CD4-positive, alpha-beta T cell (primary cell): ENCODE measurements at regions not wholly inside any gene's neighbourhood (a gene's known extent, or its start where the extent isn't known, plus 50 kb on each side); places are given as distances from the start of the nearest gene placed in this dataset. TPM values are rescaled to one million over a fixed set of nuclear protein-coding genes. Genes with fewer than 3 reads are reported as not detected.

Experiments
- ATAC-seq: fragments of 200-7000 bp; cut with Tn5 transposase; one replicate; pipeline ENCODE4 v1.10.0; 2022; ENCODE audit warnings: mild to moderate bottlenecking; ENCODE audit not compliant: poor library complexity
- CTCF ChIA-PET: fragments of 350-600 bp; sonication (Branson Sonifier 250); formaldehyde crosslinking; loops from one replicate; lab custom pipeline; 2021; ENCODE audit warnings: antibody characterized with exemption, inconsistent platforms; lab: Charles Lee
- POLR2A ChIA-PET: fragments of 350-600 bp; sonication (Branson Sonifier 250); formaldehyde crosslinking; loops from one replicate; lab custom pipeline; 2021; ENCODE audit warnings: antibody characterized with exemption, inconsistent platforms; lab: Charles Lee
- DNase-seq, 14 experiments: peaks; one replicate each; pipeline ENCODE4 v3.0.0-alpha.2; 2013 to 2020; ENCODE audit warnings: mixed read lengths in 2 of 14
- H3K27ac ChIP-seq, 2 donors: one replicate each; pipeline versions ENCODE4 v1.5.1 to v1.7.0; 2013; ENCODE audit warnings: low read length in 2 of 2, low read depth in 1 of 2, mild to moderate bottlenecking in 1 of 2
- H3K27me3 ChIP-seq, 2 experiments: 1 replicate in 1 of 2; 2 replicates in 1 of 2; pipeline versions ENCODE4 v1.6.1 to v1.7.0; 2013; ENCODE audit warnings: low read length in 2 of 2, control low read depth in 1 of 2, mild to moderate bottlenecking in 1 of 2, moderate library complexity in 1 of 2; ENCODE audit not compliant: insufficient read depth in 2 of 2, control insufficient read depth in 1 of 2
- H3K36me3 ChIP-seq: one replicate; pipeline ENCODE4 v1.6.1; 2013; ENCODE audit warnings: low read length, control low read depth; ENCODE audit not compliant: insufficient read depth
- H3K4me1 ChIP-seq: one replicate; pipeline ENCODE4 v1.6.1; 2013; ENCODE audit warnings: low read length, control low read depth; ENCODE audit not compliant: insufficient read depth
- H3K4me3 ChIP-seq: one replicate; pipeline ENCODE4 v1.5.1; 2013; ENCODE audit warnings: mild to moderate bottlenecking, low read length, moderate library complexity
- H3K9me3 ChIP-seq, 2 experiments: 1 replicate in 1 of 2; 2 replicates in 1 of 2; pipeline versions ENCODE4 v1.6.1 to v1.7.0; 2013; ENCODE audit warnings: low read length in 2 of 2, mild to moderate bottlenecking in 2 of 2, control low read depth in 1 of 2, moderate library complexity in 1 of 2; ENCODE audit not compliant: control insufficient read depth in 1 of 2, insufficient read depth in 1 of 2
- H3K27ac Mint-ChIP-seq: one replicate; pipeline ENCODE4 v1.8.0; 2020; ENCODE audit warnings: mixed read lengths
- H3K27me3 Mint-ChIP-seq: one replicate; pipeline ENCODE4 v1.8.0; 2021; ENCODE audit warnings: mixed read lengths
- H3K36me3 Mint-ChIP-seq: one replicate; pipeline ENCODE4 v1.8.0; 2021; ENCODE audit warnings: low read depth, mixed read lengths
- H3K4me1 Mint-ChIP-seq: one replicate; pipeline ENCODE4 v1.8.0; 2021; ENCODE audit warnings: low read depth, mixed read lengths
- H3K4me3 Mint-ChIP-seq: one replicate; pipeline ENCODE4 v1.8.0; 2020; ENCODE audit warnings: mild to moderate bottlenecking, mixed read lengths
- H3K9me3 Mint-ChIP-seq: one replicate; pipeline ENCODE4 v1.8.0; 2020; ENCODE audit warnings: mixed read lengths
- CTCF ChIP-seq: fragments of 200-600 bp; IDR thresholded peaks from one replicate; pipeline ENCODE4 v1.8.0; 2022; ENCODE audit warnings: antibody characterized with exemption, mild to moderate bottlenecking
- intact Hi-C, 2 experiments: fragments of 100-400 bp; cut with DNase I in 1 of 2; cut with micrococcal nuclease in 1 of 2; formaldehyde crosslinking; loops; one replicate each; pipeline versions ENCODE4 v1.15.1 to v1.9.0; 2023 to 2025; cut with DNase I, micrococcal nuclease
- microRNA-seq: library from miRNA; unstranded; fragments of <30 nt; microRNA quantifications from one replicate; pipeline ENCODE4 v1.2.0, GENCODE V29; 2021; ENCODE audit warnings: borderline microRNAs expressed, borderline replicate concordance

GRCh38 chr6:127058027-127058426 lies 60.4 kb upstream of the RSPO3 start:
- TF ChIP-seq CTCF, result no peak
- no peaks in the 10 kb centered on the region for H3K27me3 Mint-ChIP-seq
- H3K4me3 Mint-ChIP-seq, result no peak overlapping the region
- no peak overlapping the region for H3K27ac Mint-ChIP-seq
- no peaks in the 10 kb centered on the region for H3K36me3 Mint-ChIP-seq
- intact Hi-C loops, result no loop called here
- H3K9me3 Mint-ChIP-seq, result peaks cover 4% of the 10 kb centered on the region
- POLR2A ChIA-PET, result no interaction called here
- CTCF ChIA-PET, result no interaction called here
- H3K4me1 ChIP-seq, result no peaks in the 10 kb centered on the region
- DNase-seq (no peak), ATAC-seq (no peak)
- no peaks in the 10 kb centered on the region for H3K27me3 ChIP-seq
- H3K9me3 ChIP-seq, result no peaks in the 10 kb centered on the region
- no peak overlapping the region for H3K4me3 ChIP-seq
- no peaks in the 10 kb centered on the region for H3K36me3 ChIP-seq
- peaks cover 3% of the 10 kb centered on the region for H3K4me1 Mint-ChIP-seq
- H3K27ac ChIP-seq, result no peak overlapping the region

GRCh38 chr6:127058936-127059335 lies 59.5 kb upstream of the RSPO3 start:
- Histone ChIP-seq H3K27ac (no peak overlapping the region), H3K27me3 (no peaks in the 10 kb centered on the region), H3K9me3 (no peaks in the 10 kb centered on the region), H3K4me3 (no peak overlapping the region), H3K4me1 (no peaks in the 10 kb centered on the region), H3K36me3 (no peaks in the 10 kb centered on the region)
- intact Hi-C loops, result no loop called here
- TF ChIP-seq CTCF, result no peak
- Mint-ChIP-seq H3K4me1 (no peaks in the 10 kb centered on the region), H3K27me3 (no peaks in the 10 kb centered on the region), H3K36me3 (no peaks in the 10 kb centered on the region), H3K9me3 (peaks cover 4% of the 10 kb centered on the region), H3K4me3 (no peak overlapping the region), H3K27ac (no peak overlapping the region)
- ATAC-seq (no peak), DNase-seq (no peak)
- CTCF ChIA-PET, result no interaction called here
- POLR2A ChIA-PET, result no interaction called here

Small RNA genes in the stretch of these regions (microRNA-seq; reads per million reads assigned to microRNA genes)
- not detected for gene MIR588
